ENCODE measurements at regions not wholly inside any gene's neighbourhood (a gene's known extent, or its start where the extent isn't known, plus 50 kb on each side); places are given as distances from the start of the nearest gene placed in this dataset.

GRCh38 chr4:136007991-136008390 is 1524.3 kb downstream of the PCDH18 start:
- TF ChIP-seq CTCF (conservative IDR thresholded peaks at IDR 0.05; ENCODE audit: low read depth, low read length) (no peak), EZH2 (IDR thresholded peaks at IDR 0.05; ENCODE audit: low read length, unreplicated experiment) (no peak), EZH2phosphoT487 (IDR thresholded peaks at IDR 0.05; ENCODE audit: borderline replicate concordance, low read length) (no peak)
